ENCODE measurements at regions not wholly inside any gene's neighbourhood (a gene's known extent, or its start where the extent isn't known, plus 50 kb on each side); places are given as distances from the start of the nearest gene placed in this dataset.

DNA sequence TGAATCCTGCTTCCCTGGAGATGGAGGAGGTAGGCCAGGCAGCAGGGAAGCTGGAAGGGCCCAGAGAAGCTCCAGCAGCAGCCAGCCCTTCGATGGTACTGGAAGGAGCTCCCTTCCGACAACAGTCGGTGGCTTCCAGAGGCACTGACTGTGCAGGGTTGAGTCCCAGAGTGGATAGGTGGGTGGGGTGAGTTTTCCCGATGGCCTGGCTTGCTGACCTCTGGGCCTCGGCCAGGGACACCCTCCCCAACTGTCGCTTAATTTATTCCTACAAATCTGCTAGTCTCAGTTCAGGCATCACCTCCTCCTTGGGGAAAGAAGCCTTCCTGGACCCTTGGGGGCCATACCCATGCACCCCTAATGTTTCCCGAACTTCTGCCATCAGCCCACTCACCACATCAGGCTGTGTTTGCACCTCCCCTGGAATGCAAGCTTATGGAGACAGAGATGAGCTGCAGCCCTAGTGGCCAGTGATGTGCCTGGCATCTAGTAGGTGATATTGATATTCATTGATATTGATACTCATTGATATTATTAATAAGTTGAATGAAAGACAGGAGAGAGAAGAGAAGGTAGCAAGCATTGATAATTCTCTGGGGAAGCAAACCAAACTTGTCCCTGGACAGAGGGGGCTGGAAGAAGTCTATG is 104.6 kb upstream of the BOD1 start:
- no peak for DNase-seq

DNA sequence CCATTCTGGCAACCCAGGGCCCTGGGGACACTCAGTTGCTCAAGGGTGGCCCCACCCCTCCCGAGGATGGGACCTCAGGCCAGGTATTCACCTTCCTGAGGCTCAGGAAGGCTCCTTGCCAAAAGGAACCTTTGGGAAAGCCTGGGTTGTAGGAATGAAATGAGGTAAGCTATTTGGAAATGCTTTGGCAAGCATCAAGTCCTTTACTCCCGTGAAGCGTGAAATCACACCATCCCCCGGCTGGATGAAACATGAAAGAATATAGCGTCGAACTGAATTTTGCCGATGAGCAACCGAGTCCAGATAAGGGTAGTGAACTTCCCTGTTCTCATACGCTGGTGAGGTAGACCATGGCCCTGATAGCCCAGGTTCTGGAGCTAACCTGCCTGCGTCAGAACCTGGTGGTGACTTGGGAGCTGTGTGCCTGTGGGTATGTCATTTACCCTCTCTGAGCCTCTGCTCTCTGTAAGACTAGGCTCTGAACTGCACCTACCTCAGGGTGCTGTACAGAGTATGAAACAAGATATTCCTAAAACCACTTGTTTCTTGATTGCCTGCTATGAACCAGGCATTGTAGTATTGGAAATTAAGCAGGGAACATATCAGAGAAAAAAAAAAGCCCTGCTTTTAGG is 105.3 kb upstream of the BOD1 start:
- no peak for DNase-seq

GRCh38 chr5:173726846-173727557 is 110.6 kb upstream of the BOD1 start:
- DNase-seq = no peak

DNA sequence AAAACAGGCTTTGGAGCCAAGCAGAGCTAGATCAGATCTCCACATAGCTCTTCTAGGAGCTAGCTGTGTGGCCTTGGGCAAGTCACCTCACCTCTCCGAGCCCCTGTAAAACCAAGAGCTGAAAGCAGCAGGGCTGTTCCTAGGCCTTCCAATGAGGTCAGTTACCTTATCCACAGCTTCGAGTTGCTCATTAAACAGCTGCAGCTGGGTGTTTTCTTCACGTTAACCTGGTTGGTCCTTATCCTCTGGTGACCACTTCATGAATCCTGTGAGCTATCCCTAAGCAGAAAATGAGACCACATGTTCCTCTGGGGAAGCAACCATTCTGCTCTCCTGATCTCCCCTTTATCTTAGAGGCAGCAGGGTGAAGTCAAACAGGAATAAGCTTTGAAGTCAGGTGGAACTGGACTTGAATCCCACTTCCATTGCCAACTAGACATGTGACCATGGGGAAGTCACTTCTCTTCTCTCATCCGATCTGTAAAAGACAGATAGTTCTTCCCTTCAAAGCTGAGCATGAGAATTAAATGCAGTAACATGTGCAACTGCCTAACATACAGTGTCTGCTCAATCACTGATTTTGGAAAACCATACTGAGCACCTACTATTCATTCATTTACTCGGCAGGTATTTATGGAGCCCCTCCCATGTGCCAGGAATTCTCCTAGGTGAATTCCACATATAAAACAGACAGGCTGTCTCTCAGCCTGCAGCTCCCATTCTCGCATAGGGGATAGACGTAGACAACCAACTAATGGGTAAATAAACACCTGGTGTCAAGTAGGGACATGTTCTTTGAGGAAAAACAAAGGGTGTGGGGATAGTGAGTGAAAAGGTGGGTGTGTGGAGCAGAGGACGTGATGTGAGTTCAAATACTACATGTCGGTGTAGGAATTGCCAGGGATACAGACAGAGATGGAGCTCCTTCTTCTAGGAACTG is 111.7 kb upstream of the BOD1 start:
- no peak for DNase-seq

DNA sequence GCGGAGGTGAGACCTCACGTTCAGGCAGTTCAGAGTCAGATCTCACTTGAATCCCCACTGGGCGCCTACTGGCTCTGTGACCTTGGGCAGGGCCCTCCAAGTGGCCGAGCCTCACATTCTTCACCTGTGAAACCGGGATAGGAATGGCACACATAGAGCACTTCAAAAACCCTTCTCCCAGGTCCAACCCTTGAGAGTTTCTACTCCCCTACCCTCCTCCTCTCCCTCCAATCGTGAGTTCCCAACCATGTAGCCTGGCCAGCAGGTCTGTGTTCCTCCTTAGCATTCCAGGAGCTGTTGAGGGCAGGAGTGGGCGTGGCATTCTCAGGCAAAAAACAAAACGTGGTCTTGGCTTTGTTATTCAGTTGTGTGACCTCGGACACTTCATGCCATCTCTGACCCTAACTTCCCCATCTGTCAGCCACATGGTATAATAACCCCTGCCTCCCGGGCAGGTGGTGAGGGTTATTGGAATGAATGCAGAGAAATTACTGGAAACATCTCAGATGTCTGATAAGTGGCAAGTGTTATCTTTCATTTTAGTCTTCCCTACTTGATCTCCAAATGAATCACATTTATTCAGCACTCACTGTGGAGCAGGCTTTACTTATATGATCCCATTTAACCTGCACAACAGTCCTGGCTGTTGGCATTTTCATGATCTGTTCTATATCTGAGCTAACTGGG is 112.8 kb upstream of the BOD1 start:
- DNase-seq = no peak

GRCh38 chr5:173730632-173731298 is 114.3 kb upstream of the BOD1 start:
- DNase-seq = no peak

GRCh38 chr5:173733021-173733420 is 116.6 kb upstream of the BOD1 start:
- DNase-seq = no peak

- DNase-seq = no peak
Measured at GRCh38 chr5:173733425-173733824, 117.0 kb upstream of the BOD1 start.

DNA sequence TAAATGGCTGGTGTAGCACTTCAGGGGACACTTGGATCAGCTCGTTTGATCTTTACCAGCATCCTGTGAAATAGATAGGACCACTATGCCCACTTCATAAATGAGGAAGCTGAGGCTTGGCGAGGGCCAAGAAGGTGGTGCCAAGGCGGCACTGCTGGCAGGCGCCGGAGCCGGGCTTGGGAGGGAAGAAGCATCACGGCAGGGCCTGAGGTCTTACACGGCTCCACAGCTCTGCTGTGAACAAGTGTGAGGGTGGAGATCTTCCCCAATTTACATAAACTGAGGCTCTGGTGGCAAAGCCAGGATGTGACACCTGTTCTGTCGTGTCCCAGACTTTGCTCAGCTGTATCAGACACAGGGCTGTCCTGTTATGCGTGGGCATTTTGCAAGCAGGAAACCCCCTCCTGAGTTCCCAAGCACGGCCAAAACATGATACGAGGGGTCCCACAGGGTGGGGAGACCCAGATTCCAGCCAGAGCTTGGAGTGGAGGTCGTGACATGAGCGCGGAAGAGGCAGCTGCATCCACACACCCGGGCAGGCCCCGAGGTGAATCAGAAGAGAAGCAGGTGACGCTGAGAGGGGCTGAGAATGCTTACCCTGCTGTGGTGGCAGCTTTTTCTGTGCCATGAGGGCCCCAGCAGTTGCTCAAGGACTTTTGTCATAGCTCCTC is 117.5 kb upstream of the BOD1 start:
- DNase-seq = no peak

DNA sequence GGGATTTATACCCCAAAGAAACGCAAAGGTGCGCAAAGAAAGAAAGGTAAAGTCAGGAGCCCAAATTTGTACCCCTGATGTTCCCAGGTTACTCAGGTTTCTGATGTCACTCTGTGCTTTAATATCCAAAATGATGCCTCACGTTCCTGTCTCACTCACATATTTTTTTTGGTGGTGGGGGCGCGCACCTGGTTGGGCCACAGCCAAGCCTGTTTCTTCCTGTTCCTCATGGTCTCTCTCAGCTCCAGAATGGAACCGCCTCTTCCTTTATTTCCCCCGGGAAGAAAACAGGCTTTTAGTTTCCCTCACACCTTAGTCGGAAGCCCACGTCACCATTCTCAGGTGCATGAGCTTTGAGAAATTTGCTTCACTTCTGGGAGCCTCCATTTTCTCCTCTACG is 118.3 kb upstream of the BOD1 start:
- no peak for DNase-seq

- DNase-seq = no peak
Measured at GRCh38 chr5:173735184-173735583, 118.7 kb upstream of the BOD1 start.

- DNase-seq = no peak
Measured at GRCh38 chr5:173735691-173736090, 119.2 kb upstream of the BOD1 start.

DNA sequence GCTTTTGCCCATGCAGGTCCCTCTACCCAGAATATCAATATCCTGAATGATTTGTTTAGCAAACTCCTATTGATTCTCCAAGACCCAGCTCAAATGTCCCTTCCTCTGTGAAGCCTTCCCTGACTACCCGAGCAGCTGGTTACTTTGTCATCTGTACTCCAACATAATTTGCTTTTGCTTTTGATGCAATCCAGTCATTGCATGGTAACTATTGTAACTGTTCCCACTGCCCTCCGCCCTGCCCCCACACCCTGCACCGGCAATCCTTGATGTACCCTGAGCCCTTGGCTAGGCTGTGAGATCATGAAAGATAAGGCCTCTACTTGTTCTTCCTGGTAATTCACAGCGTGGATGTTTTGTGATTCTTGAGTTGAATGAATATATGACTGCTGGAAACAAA is 119.9 kb upstream of the BOD1 start:
- no peak for DNase-seq

DNA sequence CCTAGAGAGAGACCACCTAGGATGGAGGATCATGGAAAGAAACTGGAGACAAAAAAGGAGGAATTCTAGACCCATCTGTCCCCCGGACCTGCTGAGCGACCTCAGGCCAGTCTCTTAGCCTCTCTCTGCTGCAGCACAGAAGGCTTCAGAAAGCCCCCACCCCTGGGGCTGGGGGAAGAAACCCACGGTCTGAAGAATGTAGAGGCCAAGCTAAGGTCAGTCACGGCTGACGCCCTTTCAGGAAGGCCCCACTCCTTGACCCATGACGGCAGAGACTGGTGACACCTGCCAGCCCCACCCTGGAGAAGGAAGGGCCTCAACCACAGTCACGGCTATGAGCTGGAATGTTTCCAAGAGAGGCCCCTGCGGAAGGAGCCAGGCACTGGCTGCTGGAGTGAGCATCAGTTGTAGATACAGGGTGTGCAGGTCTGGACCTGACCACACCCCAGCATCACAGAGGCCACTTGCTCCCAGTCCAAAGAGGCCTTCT is 120.5 kb upstream of the BOD1 start:
- no peak for DNase-seq

GRCh38 chr5:173739741-173740140 is 123.3 kb upstream of the BOD1 start:
- DNase-seq = no peak

DNA sequence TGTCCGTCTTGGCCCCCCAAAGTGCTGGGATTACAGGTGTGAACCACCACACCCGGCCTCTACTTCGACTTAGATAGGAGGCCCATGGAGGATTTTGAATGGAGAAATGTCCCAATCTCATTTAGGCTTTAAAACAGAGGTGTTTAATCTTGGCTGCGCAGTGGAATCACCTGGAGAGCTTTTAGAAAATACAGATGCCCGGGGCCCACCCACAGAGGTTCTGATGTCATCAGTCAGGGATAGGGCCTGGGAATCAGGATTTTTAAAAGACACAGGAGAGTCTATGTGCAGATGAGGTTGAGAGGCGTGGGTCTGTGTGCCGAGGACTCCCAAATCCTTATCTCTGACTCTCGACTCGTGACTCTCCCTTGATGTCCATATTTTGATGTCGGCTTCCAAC is 124.0 kb upstream of the BOD1 start:
- no peak for DNase-seq

DNA sequence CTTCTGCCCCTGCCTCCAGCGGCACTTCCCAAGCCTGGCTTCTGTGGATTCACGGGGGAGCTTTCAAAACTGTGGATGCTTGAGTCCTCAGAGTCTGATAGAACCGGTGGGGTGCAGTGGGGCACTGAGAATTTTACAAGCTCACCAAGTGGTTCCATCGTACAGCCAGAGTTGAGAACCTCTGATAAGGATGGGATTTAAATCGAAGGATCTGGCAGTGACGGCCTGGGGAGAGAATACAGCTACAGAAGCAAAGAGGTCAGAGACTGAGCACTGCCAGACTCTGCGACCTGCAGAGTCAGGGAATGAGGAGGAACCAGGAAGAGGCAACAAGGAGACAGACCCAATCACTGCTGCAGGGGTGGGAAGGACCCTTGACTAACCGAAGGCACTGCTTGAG is 124.6 kb upstream of the BOD1 start:
- no peak for DNase-seq

DNA sequence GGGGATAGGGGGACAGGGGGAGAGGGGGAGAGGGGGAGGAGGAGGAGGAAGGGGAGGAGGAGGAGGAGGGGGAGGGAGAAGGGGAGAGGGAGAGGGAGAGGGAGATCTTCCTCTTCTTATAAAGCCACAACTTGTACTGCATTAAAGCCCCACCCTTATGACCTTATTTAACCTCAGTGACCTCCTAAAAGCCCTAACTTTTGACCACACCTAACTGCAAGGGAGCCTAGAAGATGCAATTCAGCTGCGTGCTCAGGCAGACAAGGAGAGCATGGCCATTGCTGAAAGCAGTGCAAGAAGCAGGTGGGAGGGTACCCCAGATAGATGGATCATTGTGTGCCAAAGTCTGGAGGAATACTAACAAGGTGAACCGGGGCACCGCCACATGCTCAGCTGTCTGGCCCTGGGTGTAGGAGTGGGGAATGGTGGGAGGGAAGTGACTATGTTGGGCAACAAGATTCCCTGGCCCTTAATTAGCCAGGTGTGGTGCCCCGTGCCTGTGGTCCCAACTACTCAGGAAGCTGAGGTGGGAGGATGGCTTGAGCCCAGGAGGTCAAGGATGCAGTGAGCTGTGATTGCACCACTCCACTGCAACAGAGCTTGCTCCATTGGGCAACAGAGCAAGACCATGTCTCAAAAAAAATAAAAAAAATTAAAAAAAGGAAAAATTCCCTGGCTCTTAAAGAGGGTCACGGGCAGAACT is 125.4 kb upstream of the BOD1 start:
- DNase-seq = no peak

DNA sequence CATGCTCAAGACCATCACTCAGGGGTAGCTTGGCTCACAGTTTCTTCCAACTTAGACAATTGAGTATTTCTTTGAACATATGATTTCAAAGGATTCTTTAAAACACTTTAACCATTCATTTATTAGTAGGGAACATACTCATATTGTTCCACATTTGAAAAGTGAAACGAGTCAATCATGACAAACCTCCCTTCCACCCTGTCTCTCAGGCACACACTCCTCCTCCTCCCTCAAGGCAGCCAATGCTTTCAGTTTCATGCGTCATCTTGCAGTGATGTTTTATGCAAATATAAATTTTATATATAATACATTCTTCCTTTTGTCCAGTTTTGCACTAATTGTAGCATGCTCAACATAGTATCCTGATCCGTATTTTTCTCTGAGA is 126.0 kb upstream of the BOD1 start:
- no peak for DNase-seq

DNA sequence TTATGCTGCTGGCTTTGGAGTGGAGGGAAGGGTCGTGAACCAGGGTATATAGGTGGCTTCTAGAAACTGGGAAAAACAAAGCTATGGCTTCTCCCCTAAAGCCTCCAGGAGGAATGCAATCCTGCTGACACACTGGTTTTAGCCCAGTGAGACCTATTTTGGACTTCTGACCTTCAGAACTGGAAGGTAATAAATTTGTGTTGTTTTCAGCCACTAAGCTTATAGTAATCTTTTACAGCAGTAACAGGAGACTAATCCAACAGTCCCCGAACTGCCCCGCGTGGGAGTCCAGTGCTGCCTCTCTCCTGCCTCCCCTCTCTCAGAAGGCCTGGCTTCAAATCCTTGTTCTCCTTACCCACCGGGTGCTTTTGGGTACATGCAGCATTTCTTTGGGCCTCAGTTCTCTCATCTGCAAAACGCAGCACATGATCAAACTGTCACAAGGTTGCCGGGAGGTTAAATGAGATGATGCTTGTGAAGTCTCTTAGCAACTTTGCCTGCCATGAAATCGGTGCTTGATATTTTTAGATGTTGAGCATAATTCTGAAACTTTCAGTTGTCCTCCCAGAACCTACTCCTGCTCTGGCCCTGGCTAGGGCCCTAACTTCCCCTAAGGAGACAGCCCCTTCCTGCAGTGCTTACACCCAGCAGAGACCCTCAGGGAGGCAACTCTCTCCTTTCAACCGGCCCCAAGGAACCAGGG is 127.3 kb upstream of the BOD1 start:
- DNase-seq = no peak

Measured in right hindlimb (tissue), 1 donor.